ENCODE measurements at regions not wholly inside any gene's neighbourhood (a gene's known extent, or its start where the extent isn't known, plus 50 kb on each side); places are given as distances from the start of the nearest gene placed in this dataset.

- no peaks in the 10 kb centered on the region for H3K27me3 ChIP-seq
- TF ChIP-seq POLR2AphosphoS5 (IDR thresholded peaks at IDR 0.05) (no peak), CTCF (IDR thresholded peaks at IDR 0.05) (no peak), EP300 (IDR thresholded peaks at IDR 0.05) (no peak), POLR2A (IDR thresholded peaks at IDR 0.05) (no peak)
- H3K9me3 ChIP-seq: no peaks in the 10 kb centered on the region
- WGBS: 84% methylated on average over 8 of the region's 11 CpGs
- no peak overlapping the region for H3K27ac ChIP-seq
- H3K4me1 ChIP-seq: no peaks in the 10 kb centered on the region
- H3K4me3 ChIP-seq: no peak overlapping the region
- DNase-seq (ENCODE audit: low spot score in 2 of 2): no peak
- H3K36me3 ChIP-seq: no peaks in the 10 kb centered on the region
Measured at GRCh38 chrX:40521868-40522450, 58.8 kb upstream of the ATP6AP2 start.

- no peak for DNase-seq (ENCODE audit: low spot score in 2 of 2)
Measured at GRCh38 chrX:40514376-40514775, 66.4 kb upstream of the ATP6AP2 start.

GRCh38 chrX:40513835-40514234 is 66.9 kb upstream of the ATP6AP2 start:
- no peaks in the 10 kb centered on the region for H3K36me3 ChIP-seq
- H3K27me3 ChIP-seq: no peaks in the 10 kb centered on the region
- 68% methylated on average over 7 of the region's 7 CpGs for WGBS
- no peaks in the 10 kb centered on the region for H3K9me3 ChIP-seq
- DNase-seq (ENCODE audit: low spot score in 2 of 2): no peak
- no peaks in the 10 kb centered on the region for H3K4me1 ChIP-seq
- no peak overlapping the region for H3K4me3 ChIP-seq
- no peak overlapping the region for H3K27ac ChIP-seq
- TF ChIP-seq POLR2AphosphoS5 (IDR thresholded peaks at IDR 0.05) (no peak), EP300 (IDR thresholded peaks at IDR 0.05) (no peak), CTCF (IDR thresholded peaks at IDR 0.05) (no peak), POLR2A (IDR thresholded peaks at IDR 0.05) (no peak)

More at GRCh38 chrX:40514376-40514775, 66.4 kb upstream of the ATP6AP2 start:
- no peaks in the 10 kb centered on the region for H3K36me3 ChIP-seq
- 84% methylated on average over 8 of the region's 8 CpGs for WGBS
- TF ChIP-seq POLR2A (IDR thresholded peaks at IDR 0.05) (no peak), EP300 (IDR thresholded peaks at IDR 0.05) (no peak), POLR2AphosphoS5 (IDR thresholded peaks at IDR 0.05) (no peak), CTCF (IDR thresholded peaks at IDR 0.05) (no peak)
- H3K4me1 ChIP-seq: no peaks in the 10 kb centered on the region
- no peaks in the 10 kb centered on the region for H3K27me3 ChIP-seq
- no peak overlapping the region for H3K27ac ChIP-seq
- H3K4me3 ChIP-seq: no peak overlapping the region
- no peaks in the 10 kb centered on the region for H3K9me3 ChIP-seq

- Histone ChIP-seq H3K36me3 (no peaks in the 10 kb centered on the region), H3K9me3 (no peaks in the 10 kb centered on the region), H3K27ac (no peak overlapping the region), H3K4me1 (no peaks in the 10 kb centered on the region), H3K27me3 (no peaks in the 10 kb centered on the region), H3K4me3 (no peak overlapping the region)
- no peak for DNase-seq (ENCODE audit: low spot score in 2 of 2)
- TF ChIP-seq POLR2A (IDR thresholded peaks at IDR 0.05) (no peak), POLR2AphosphoS5 (IDR thresholded peaks at IDR 0.05) (no peak), CTCF (IDR thresholded peaks at IDR 0.05) (no peak), EP300 (IDR thresholded peaks at IDR 0.05) (no peak)
- 92% methylated on average over 3 of the region's 5 CpGs for WGBS
Measured at GRCh38 chrX:40513012-40513411, 67.8 kb upstream of the ATP6AP2 start.

- no peaks in the 10 kb centered on the region for H3K9me3 ChIP-seq
- no peaks in the 10 kb centered on the region for H3K27me3 ChIP-seq
- H3K4me3 ChIP-seq: no peak overlapping the region
- no peak for DNase-seq (ENCODE audit: low spot score in 2 of 2)
- H3K36me3 ChIP-seq: no peaks in the 10 kb centered on the region
- H3K4me1 ChIP-seq: no peaks in the 10 kb centered on the region
- no peak overlapping the region for H3K27ac ChIP-seq
- 96% methylated on average over 7 of the region's 7 CpGs for WGBS
- TF ChIP-seq CTCF (IDR thresholded peaks at IDR 0.05) (no peak), POLR2AphosphoS5 (IDR thresholded peaks at IDR 0.05) (no peak), EP300 (IDR thresholded peaks at IDR 0.05) (no peak), POLR2A (IDR thresholded peaks at IDR 0.05) (no peak)
Measured at GRCh38 chrX:40511258-40511657, 69.5 kb upstream of the ATP6AP2 start.

All from suprapubic skin (tissue), 4 donors.